ENCODE measurements at regions not wholly inside any gene's neighbourhood (a gene's known extent, or its start where the extent isn't known, plus 50 kb on each side); places are given as distances from the start of the nearest gene placed in this dataset.

- Histone ChIP-seq H3K27me3 (replicated peaks; ENCODE audit: insufficient read depth, low read depth, low read length, poor library complexity) (no peaks in the 10 kb centered on the region), H3K27ac (ENCODE audit: low read depth, low read length, poor library complexity, severe bottlenecking) (no peak overlapping the region), H3K9me3 (ENCODE audit: low read depth, low read length, poor library complexity, severe bottlenecking) (peaks cover 11% of the 10 kb centered on the region), H3K4me1 (ENCODE audit: insufficient read depth, low read length, poor library complexity, severe bottlenecking) (no peaks in the 10 kb centered on the region), H3K4me3 (ENCODE audit: low read depth, low read length, poor library complexity, severe bottlenecking) (no peak overlapping the region), H3K36me3 (ENCODE audit: insufficient read depth, low read length, poor library complexity, severe bottlenecking) (no peaks in the 10 kb centered on the region)
- ChIA-PET POLR2A (ENCODE audit: low non-redundant PET) (no interaction called here), CTCF (no interaction called here)
- no peak for DNase-seq (ENCODE audit: low spot score)
- intact Hi-C loops (cut with micrococcal nuclease; ENCODE audit: unreplicated experiment): no loop called here
- TF ChIP-seq EZH2 (IDR thresholded peaks at IDR 0.05; ENCODE audit: borderline replicate concordance, low read depth, low read length, poor library complexity, severe bottlenecking) (no peak), CTCF (conservative IDR thresholded peaks at IDR 0.05; ENCODE audit: low read depth, low read length) (no peak)
- BruUV-seq (replicated peaks): no TSS peak
These were observed 55.7 kb upstream of the ZNF385D start for GRCh38 chr3:21806733-21807132.

GRCh38 chr3:21825684-21826083 is 74.7 kb upstream of the ZNF385D start:
- Histone ChIP-seq H3K27ac (ENCODE audit: low read depth, low read length, poor library complexity, severe bottlenecking) (no peak overlapping the region), H3K36me3 (ENCODE audit: insufficient read depth, low read length, poor library complexity, severe bottlenecking) (no peaks in the 10 kb centered on the region), H3K4me1 (ENCODE audit: insufficient read depth, low read length, poor library complexity, severe bottlenecking) (no peaks in the 10 kb centered on the region), H3K9me3 (ENCODE audit: low read depth, low read length, poor library complexity, severe bottlenecking) (peaks cover 22% of the 10 kb centered on the region), H3K27me3 (replicated peaks; ENCODE audit: insufficient read depth, low read depth, low read length, poor library complexity) (no peaks in the 10 kb centered on the region), H3K4me3 (ENCODE audit: low read depth, low read length, poor library complexity, severe bottlenecking) (no peak overlapping the region)
- TF ChIP-seq EZH2 (IDR thresholded peaks at IDR 0.05; ENCODE audit: borderline replicate concordance, low read depth, low read length, poor library complexity, severe bottlenecking): no peak
- no peak for TF ChIP-seq CTCF (conservative IDR thresholded peaks at IDR 0.05; ENCODE audit: low read depth, low read length)
- DNase-seq (ENCODE audit: low spot score): no peak
- POLR2A ChIA-PET (ENCODE audit: low non-redundant PET): no interaction called here
- no TSS peak for BruUV-seq (replicated peaks)
- CTCF ChIA-PET: no interaction called here
- intact Hi-C loops (cut with micrococcal nuclease; ENCODE audit: unreplicated experiment): no loop called here

- no peaks in the 10 kb centered on the region for H3K4me1 ChIP-seq (ENCODE audit: insufficient read depth, low read length, poor library complexity, severe bottlenecking)
- H3K4me3 ChIP-seq (ENCODE audit: low read depth, low read length, poor library complexity, severe bottlenecking): no peak overlapping the region
- H3K9me3 ChIP-seq (ENCODE audit: low read depth, low read length, poor library complexity, severe bottlenecking): peaks cover 22% of the 10 kb centered on the region
- DNase-seq (ENCODE audit: low spot score): no peak
- no peak overlapping the region for H3K27ac ChIP-seq (ENCODE audit: low read depth, low read length, poor library complexity, severe bottlenecking)
- H3K27me3 ChIP-seq (replicated peaks; ENCODE audit: insufficient read depth, low read depth, low read length, poor library complexity): no peaks in the 10 kb centered on the region
- ChIA-PET CTCF (no interaction called here), POLR2A (ENCODE audit: low non-redundant PET) (no interaction called here)
- BruUV-seq (replicated peaks): no TSS peak
- TF ChIP-seq EZH2 (IDR thresholded peaks at IDR 0.05; ENCODE audit: borderline replicate concordance, low read depth, low read length, poor library complexity, severe bottlenecking): no peak
- TF ChIP-seq CTCF (conservative IDR thresholded peaks at IDR 0.05; ENCODE audit: low read depth, low read length): no peak
- H3K36me3 ChIP-seq (ENCODE audit: insufficient read depth, low read length, poor library complexity, severe bottlenecking): no peaks in the 10 kb centered on the region
- intact Hi-C loops (cut with micrococcal nuclease; ENCODE audit: unreplicated experiment): no loop called here
These were observed 75.4 kb upstream of the ZNF385D start for GRCh38 chr3:21826416-21826815.
